Heart left ventricle (tissue), 16 donors: ENCODE measurements at regions not wholly inside any gene's neighbourhood (a gene's known extent, or its start where the extent isn't known, plus 50 kb on each side); places are given as distances from the start of the nearest gene placed in this dataset.
A peak's percentile ranks its signal among the peaks of the same experiment; 100 is the strongest.

Experiments
- ATAC-seq, 4 donors: fragments of 200-7000 bp; cut with Tn5 transposase; one replicate each; pipeline ENCODE4 v1.9.1; 2020 to 2022; ENCODE audit warnings: moderate library complexity in 4 of 4, mild to moderate bottlenecking in 3 of 4, moderate number of reproducible peaks in 1 of 4
- DNase-seq, 5 donors: peaks; one replicate each; pipeline ENCODE4 v3.0.0-alpha.2; 2020
- H3K27ac ChIP-seq, 12 donors: fragments of 200-600 bp; sonication (generic) in 4 of 12; one replicate each; pipeline versions ENCODE4 v1.5.0 to v1.8.0; 2016 to 2022; ENCODE audit warnings: mild to moderate bottlenecking in 2 of 12
- H3K27me3 ChIP-seq, 9 donors: fragments of 200-600 bp; sonication (generic) in 2 of 9; one replicate each; pipeline versions ENCODE4 v1.5.1 to v1.8.0; 2016 to 2022; ENCODE audit warnings: mild to moderate bottlenecking in 3 of 9
- H3K36me3 ChIP-seq, 9 donors: fragments of 200-600 bp; sonication (generic) in 2 of 9; one replicate each; pipeline versions ENCODE4 v1.5.0 to v1.8.0; 2018 to 2022; ENCODE audit warnings: mild to moderate bottlenecking in 2 of 9
- H3K4me1 ChIP-seq, 12 donors: fragments of 200-600 bp; sonication (generic) in 4 of 12; one replicate each; pipeline versions ENCODE4 v1.5.0 to v1.8.0; 2016 to 2022; ENCODE audit warnings: mild to moderate bottlenecking in 3 of 12
- H3K4me3 ChIP-seq, 12 donors: fragments of 200-600 bp; sonication (generic) in 4 of 12; one replicate each; pipeline versions ENCODE4 v1.5.0 to v1.8.0; 2017 to 2022; ENCODE audit warnings: mild to moderate bottlenecking in 9 of 12, moderate library complexity in 4 of 12
- H3K9me3 ChIP-seq, 12 donors: fragments of 200-600 bp; sonication (generic) in 4 of 12; one replicate each; pipeline versions ENCODE4 v1.5.0 to v1.8.0; 2016 to 2022; ENCODE audit warnings: mild to moderate bottlenecking in 1 of 12
- CTCF ChIP-seq, 12 donors: fragments of 200-600 bp; sonication (generic) in 4 of 12; IDR thresholded peaks; one replicate each; pipeline versions ENCODE4 v1.5.0 to v1.8.0; 2018 to 2022; ENCODE audit warnings: antibody characterized with exemption in 12 of 12, mild to moderate bottlenecking in 5 of 12
- POLR2A ChIP-seq, 2 donors: fragments of 450-650 bp; IDR thresholded peaks; one replicate each; pipeline ENCODE4 v1.6.1; 2017; ENCODE audit warnings: antibody characterized with exemption in 2 of 2, mild to moderate bottlenecking in 2 of 2, moderate library complexity in 2 of 2
- WGBS, 4 donors: extraction: QIAGEN DNeasy Blood & Tissue Kit in 2 of 4; methylation state at CpG; one replicate each; pipeline versions ENCODE4 v1.1.5 to v1.1.7; 2013 to 2018; 5-methylcytosine and 5-hydroxymethylcytosine counted together
- intact Hi-C, 10 donors: fragments of 100-400 bp; cut with DNase I; formaldehyde crosslinking; loops; one replicate each; pipeline versions ENCODE4 v1.11.1 to v1.14.2; 2022
- donor health status: ischemic (EF 13 %, LVEDD 7.1; RV severe dilation, severe dysfunction).
- donor health status: healthy with polysubstance abuse.
- donor health status: DM: no; HTN: yes; CAD: no.
- donor health status: DM: no; HTN: no; CAD: no.
- donor health status: ischemic (EF 25% LVEDD 6.9; RV normal size, moderate dysfunction).
- donor health status: ischemic (EF 25% LVEDD 5.7; RV mildly dilated, moderate dysfunction).
- donor health status: healthy.
- donor health status: DM: yes; HTN: yes; CAD: no.
- donor health status: ischemic (EF 35%, LVEDD 5.7; RV mildly dilated, moderate dysfunction).
- donor health status: nonischemic (EF 11% LVEDD 7.7; RV severe dilation, severe dysfunction).
- donor health status: DM: yes; HTN: yes; CAD: no.
- donor health status: PGD.
- donor health status: ischemic (EF 29% LVEDD 5.4; RV normal size, mild dysfunction).
- donor health status: nonischemic (EF 23%, LVEDD 6.1; RV moderate dilation, normal function).

- no peak for TF ChIP-seq CTCF (IDR thresholded peaks at IDR 0.05)
- TF ChIP-seq POLR2A (IDR thresholded peaks at IDR 0.05) = no peak
- Histone ChIP-seq H3K9me3 (no peaks in the 10 kb centered on the region), H3K27me3 (peaks cover 0 to 9% (median 0%) of the 10 kb centered on the region in 9 donors), H3K4me1 (peaks cover 0 to 7% (median 0%) of the 10 kb centered on the region in 12 donors), H3K4me3 (no peak overlapping the region), H3K36me3 (no peaks in the 10 kb centered on the region), H3K27ac (no peak overlapping the region)
- intact Hi-C loops = no loop called here
- DNase-seq (no peak), ATAC-seq (no peak)
- 80 to 83% (median 82%) methylated on average over 22 to 24 of the region's 24 CpGs for WGBS, 4 donors
Observed at GRCh38 chr6:900716-901605, 208.0 kb upstream of the EXOC2 start.

GRCh38 chr6:897528-898207 lies 204.7 kb upstream of the EXOC2 start:
- Histone ChIP-seq H3K27ac (no peak overlapping the region), H3K27me3 (peaks cover 0 to 11% (median 0%) of the 10 kb centered on the region in 9 donors), H3K4me3 (no peak overlapping the region), H3K9me3 (no peaks in the 10 kb centered on the region), H3K36me3 (no peaks in the 10 kb centered on the region), H3K4me1 (peaks cover 0 to 7% (median 0%) of the 10 kb centered on the region in 12 donors)
- WGBS, 4 donors = 77 to 88% (median 82%) methylated on average over 12 of the region's 12 CpGs
- no peak for TF ChIP-seq CTCF (IDR thresholded peaks at IDR 0.05)
- no peak for TF ChIP-seq POLR2A (IDR thresholded peaks at IDR 0.05)
- intact Hi-C loops = no loop called here
- no peak for DNase-seq
- no peak for ATAC-seq

DNA sequence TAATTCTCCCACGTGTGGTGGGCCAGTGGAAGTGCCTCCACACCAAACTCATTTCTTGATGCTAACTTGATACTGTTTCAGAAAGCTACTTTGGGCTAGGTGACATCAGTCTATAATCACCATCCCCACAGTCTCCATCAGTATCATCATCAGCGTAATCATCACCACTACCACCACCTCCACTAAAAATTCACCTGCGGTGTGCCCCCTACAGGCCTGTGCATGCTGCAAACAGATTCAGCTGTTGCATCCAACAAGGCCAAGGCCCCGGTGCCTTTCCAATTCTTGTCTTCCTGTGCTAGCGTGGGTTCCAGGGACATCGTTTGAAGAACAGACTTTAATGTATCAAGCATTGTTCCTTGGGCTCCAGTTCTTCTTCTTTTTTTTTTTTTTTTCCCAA lies 201.3 kb upstream of the EXOC2 start:
- no peaks in the 10 kb centered on the region for H3K9me3 ChIP-seq
- no peaks in the 10 kb centered on the region for H3K36me3 ChIP-seq
- H3K27ac ChIP-seq = no peak overlapping the region
- TF ChIP-seq CTCF (IDR thresholded peaks at IDR 0.05) = peak in 2 of 12 donors; percentile 13 to 16
- no peak for TF ChIP-seq POLR2A (IDR thresholded peaks at IDR 0.05)
- ATAC-seq = no peak
- H3K4me1 ChIP-seq = no peaks in the 10 kb centered on the region
- peaks cover 0 to 8% (median 0%) of the 10 kb centered on the region in 9 donors for H3K27me3 ChIP-seq
- no peak overlapping the region for H3K4me3 ChIP-seq
- DNase-seq = no peak
- intact Hi-C loops = no loop called here
- WGBS, 4 donors = 74 to 79% (median 76%) methylated on average over 6 of the region's 6 CpGs

GRCh38 chr6:890995-891394 lies 198.1 kb upstream of the EXOC2 start:
- no peak for TF ChIP-seq POLR2A (IDR thresholded peaks at IDR 0.05)
- no peak for TF ChIP-seq CTCF (IDR thresholded peaks at IDR 0.05)
- no peak overlapping the region for H3K4me3 ChIP-seq
- H3K4me1 ChIP-seq = no peaks in the 10 kb centered on the region
- WGBS, 4 donors = 70 to 80% (median 77%) methylated on average over 6 of the region's 6 CpGs
- no peak for DNase-seq
- H3K27ac ChIP-seq = no peak overlapping the region
- peaks cover 0 to 8% (median 0%) of the 10 kb centered on the region in 9 donors for H3K27me3 ChIP-seq
- ATAC-seq = no peak
- no peaks in the 10 kb centered on the region for H3K9me3 ChIP-seq
- intact Hi-C loops = no loop called here
- H3K36me3 ChIP-seq = no peaks in the 10 kb centered on the region
